ENCODE measurements at regions not wholly inside any gene's neighbourhood (a gene's known extent, or its start where the extent isn't known, plus 50 kb on each side); places are given as distances from the start of the nearest gene placed in this dataset.

DNA sequence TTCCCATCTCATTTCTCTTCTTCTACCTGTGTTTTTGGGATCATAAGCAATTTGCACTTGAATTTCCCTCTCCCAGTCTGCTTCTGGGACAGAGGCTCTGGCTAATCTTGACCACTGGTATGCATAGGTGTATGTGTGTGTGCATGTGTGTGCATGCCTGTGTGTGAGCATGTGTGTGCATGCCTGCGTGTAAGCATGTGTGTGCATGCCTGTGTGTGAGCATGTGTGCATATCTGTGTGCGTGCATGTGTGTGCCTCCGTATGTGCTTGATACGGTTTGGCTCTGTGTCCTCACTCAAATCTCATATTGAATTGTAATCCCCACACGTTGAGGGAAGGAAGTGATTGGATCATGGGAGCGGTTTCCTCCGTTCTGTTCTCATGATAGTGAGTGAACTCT is 77.7 kb downstream of the HAPSTR1 start:
- TF ChIP-seq, protein P1, sequence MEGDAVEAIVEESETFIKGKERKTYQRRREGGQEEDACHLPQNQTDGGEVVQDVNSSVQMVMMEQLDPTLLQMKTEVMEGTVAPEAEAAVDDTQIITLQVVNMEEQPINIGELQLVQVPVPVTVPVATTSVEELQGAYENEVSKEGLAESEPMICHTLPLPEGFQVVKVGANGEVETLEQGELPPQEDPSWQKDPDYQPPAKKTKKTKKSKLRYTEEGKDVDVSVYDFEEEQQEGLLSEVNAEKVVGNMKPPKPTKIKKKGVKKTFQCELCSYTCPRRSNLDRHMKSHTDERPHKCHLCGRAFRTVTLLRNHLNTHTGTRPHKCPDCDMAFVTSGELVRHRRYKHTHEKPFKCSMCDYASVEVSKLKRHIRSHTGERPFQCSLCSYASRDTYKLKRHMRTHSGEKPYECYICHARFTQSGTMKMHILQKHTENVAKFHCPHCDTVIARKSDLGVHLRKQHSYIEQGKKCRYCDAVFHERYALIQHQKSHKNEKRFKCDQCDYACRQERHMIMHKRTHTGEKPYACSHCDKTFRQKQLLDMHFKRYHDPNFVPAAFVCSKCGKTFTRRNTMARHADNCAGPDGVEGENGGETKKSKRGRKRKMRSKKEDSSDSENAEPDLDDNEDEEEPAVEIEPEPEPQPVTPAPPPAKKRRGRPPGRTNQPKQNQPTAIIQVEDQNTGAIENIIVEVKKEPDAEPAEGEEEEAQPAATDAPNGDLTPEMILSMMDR (IDR thresholded peaks at IDR 0.05; ENCODE audit: insufficient read depth, low read depth, low read length), result no peak
- no peak for TF ChIP-seq EZH2 (IDR thresholded peaks at IDR 0.05; ENCODE audit: insufficient read depth, low read length)
